Smooth muscle cell (in vitro differentiated cells): ENCODE measurements at regions not wholly inside any gene's neighbourhood (a gene's known extent, or its start where the extent isn't known, plus 50 kb on each side); places are given as distances from the start of the nearest gene placed in this dataset. TPM values are rescaled to one million over a fixed set of nuclear protein-coding genes. Genes with fewer than 3 reads are reported as not detected.
A peak's percentile ranks its signal among the peaks of the same experiment; 100 is the strongest.

Experiments used
- DNase-seq: peaks from one replicate; lab custom pipeline; 2025; ENCODE audit not compliant: unreplicated experiment; lab: John Stamatoyannopoulos, UW
- H2AFZ ChIP-seq: fragments of 200-600 bp; sonication (generic); 2 replicates; pipeline ENCODE4 v1.6.0; 2016; ENCODE audit warnings: antibody characterized with exemption, low read depth, mild to moderate bottlenecking
- H3F3A ChIP-seq: fragments of 200-600 bp; sonication (generic); 2 replicates; pipeline ENCODE4 v1.6.0; 2017; ENCODE audit warnings: antibody characterized with exemption, low read depth
- H3K27ac ChIP-seq: fragments of 200-600 bp; sonication (generic); 2 replicates; pipeline ENCODE4 v1.5.1; 2016; ENCODE audit warnings: low read depth, mild to moderate bottlenecking
- H3K27me3 ChIP-seq: fragments of 200-600 bp; sonication (generic); 2 replicates; pipeline ENCODE4 v1.6.1; 2016; ENCODE audit warnings: low read depth, mild to moderate bottlenecking
- H3K36me3 ChIP-seq: fragments of 200-600 bp; sonication (generic); 2 replicates; pipeline ENCODE4 v1.5.1; 2016; ENCODE audit warnings: low read depth
- H3K4me1 ChIP-seq: fragments of 200-600 bp; sonication (generic); 2 replicates; pipeline ENCODE4 v1.5.1; 2016; ENCODE audit warnings: low read depth
- H3K4me2 ChIP-seq: fragments of 200-600 bp; sonication (generic); 2 replicates; pipeline ENCODE4 v1.6.0; 2016; ENCODE audit warnings: mild to moderate bottlenecking
- H3K4me3 ChIP-seq: fragments of 200-600 bp; sonication (generic); 2 replicates; pipeline ENCODE4 v1.5.1; 2016; ENCODE audit warnings: mild to moderate bottlenecking
- H3K79me2 ChIP-seq: fragments of 200-600 bp; sonication (generic); 2 replicates; pipeline ENCODE4 v1.6.0; 2016; ENCODE audit warnings: low read depth, mild to moderate bottlenecking
- H3K9ac ChIP-seq: fragments of 200-600 bp; sonication (generic); 2 replicates; pipeline ENCODE4 v1.6.0; 2016; ENCODE audit warnings: low read depth
- H3K9me3 ChIP-seq: fragments of 200-600 bp; sonication (generic); replicated peaks from 2 replicates; pipeline ENCODE4 v1.5.1; 2016; ENCODE audit warnings: low read depth
- H4K20me1 ChIP-seq: fragments of 200-600 bp; sonication (generic); 2 replicates; pipeline ENCODE4 v1.6.0; 2016; ENCODE audit warnings: low read depth
- CTCF ChIP-seq: fragments of 200-600 bp; sonication (generic); IDR thresholded peaks from 2 replicates; pipeline ENCODE4 v1.5.1; 2017; ENCODE audit warnings: borderline replicate concordance, mild to moderate bottlenecking, antibody characterized with exemption; ENCODE audit not compliant: insufficient read depth, poor library complexity, severe bottlenecking
- WGBS: methylation state at CpG from one replicate; pipeline ENCODE4 v1.1.7; 2016; ENCODE audit warnings: low lambda C conversion rate; 5-methylcytosine and 5-hydroxymethylcytosine counted together
- small RNA-seq: library from RNA; depleted of rRNA; stranded (forward); fragments of <200 nt; gene quantifications from one replicate; pipeline ENCODE3, GENCODE V24; 2014

- H3K4me3 ChIP-seq, result no peak overlapping the region
- H3K4me2 ChIP-seq, result no peak overlapping the region
- no peaks in the 10 kb centered on the region for H3F3A ChIP-seq
- H2AFZ ChIP-seq, result no peak overlapping the region
- H3K27ac ChIP-seq, result no peak overlapping the region
- peaks cover 10% of the 10 kb centered on the region for H3K4me1 ChIP-seq
- H3K27me3 ChIP-seq, result no peaks in the 10 kb centered on the region
- no peak for DNase-seq
- no peaks in the 10 kb centered on the region for H4K20me1 ChIP-seq
- H3K9ac ChIP-seq, result no peak overlapping the region
- no peaks in the 10 kb centered on the region for H3K79me2 ChIP-seq
- no peak for TF ChIP-seq CTCF
- H3K9me3 ChIP-seq, result no peaks in the 10 kb centered on the region
- 39% methylated on average over 2 of the region's 2 CpGs for WGBS
- H3K36me3 ChIP-seq, result no peaks in the 10 kb centered on the region
Observed at GRCh38 chr3:63207066-63207590, 71.0 kb upstream of the SYNPR start.

GRCh38 chr3:63228087-63228486, 50.0 kb upstream of the SYNPR start:
- H3K36me3 ChIP-seq, result no peaks in the 10 kb centered on the region
- H3K79me2 ChIP-seq, result no peaks in the 10 kb centered on the region
- no peaks in the 10 kb centered on the region for H3K27me3 ChIP-seq
- no peak overlapping the region for H3K9ac ChIP-seq
- H2AFZ ChIP-seq, result peak overlapping the region; percentile 92
- H3K27ac ChIP-seq, result no peak overlapping the region
- DNase-seq, result no peak
- H3K4me2 ChIP-seq, result no peak overlapping the region
- no peaks in the 10 kb centered on the region for H4K20me1 ChIP-seq
- no peaks in the 10 kb centered on the region for H3F3A ChIP-seq
- no peaks in the 10 kb centered on the region for H3K9me3 ChIP-seq
- no peak overlapping the region for H3K4me3 ChIP-seq
- peaks cover 8% of the 10 kb centered on the region for H3K4me1 ChIP-seq
- no peak for TF ChIP-seq CTCF
- 56% methylated on average over 1 of the region's 1 CpG for WGBS

Small RNA genes lying in the stretch of these regions (small RNA-seq; reads per million reads assigned to genes)
- not detected for gene UBL5P3
